SK-N-SH (cell line): ENCODE measurements at regions not wholly inside any gene's neighbourhood (a gene's known extent, or its start where the extent isn't known, plus 50 kb on each side); places are given as distances from the start of the nearest gene placed in this dataset.

ENCODE experiments used
- CTCF ChIA-PET: fragments of 300-600, 350-600 bp; formaldehyde crosslinking; extraction: SDS; loops from one replicate; lab custom pipeline; 2021; lab: Yijun Ruan, JAX
- POLR2A ChIA-PET: fragments of 350-600 bp; sonication (Branson Sonifier 250); formaldehyde crosslinking; extraction: SDS; loops from one replicate; lab custom pipeline; 2020; ENCODE audit warnings: antibody characterized with exemption, inconsistent platforms; lab: Yijun Ruan, JAX
- DNase-seq: peaks from one replicate; pipeline ENCODE4 v3.0.0; 2012
- H2AFZ ChIP-seq: fragments of 200-600 bp; sonication (generic); 2 replicates; pipeline ENCODE4 v1.8.1; 2016; ENCODE audit warnings: antibody characterized with exemption, mild to moderate bottlenecking, low read depth
- H3F3A ChIP-seq: fragments of 200-600 bp; sonication (generic); replicated peaks from 2 replicates; pipeline ENCODE3; 2016; ENCODE audit warnings: antibody characterized with exemption, mild to moderate bottlenecking; ENCODE audit not compliant: insufficient read depth
- H3K27ac ChIP-seq, 2 experiments: fragments of 200-500 bp in 1 of 2; fragments of 200-600 bp in 1 of 2; sonication (Bioruptor generic) in 1 of 2; sonication (generic), shearing (Covaris generic) in 1 of 2; 2 replicates each; pipeline versions ENCODE4 v1.5.1 to v1.6.1; 2014 to 2016; ENCODE audit warnings: low read depth in 2 of 2, inconsistent platforms in 1 of 2, low read length in 1 of 2, mild to moderate bottlenecking in 1 of 2, mixed read lengths in 1 of 2
- H3K27me3 ChIP-seq: fragments of 200-600 bp; sonication (generic), shearing (Covaris generic); 2 replicates; pipeline ENCODE4 v1.6.1; 2016; ENCODE audit warnings: mixed run types; ENCODE audit not compliant: insufficient read depth
- H3K36me3 ChIP-seq, 2 experiments: fragments of 200-500 bp in 1 of 2; fragments of 200-600 bp in 1 of 2; sonication (Bioruptor generic) in 1 of 2; sonication (generic) in 1 of 2; replicated peaks in 1 of 2; 2 replicates each; pipeline versions ENCODE3 to v1.5.1; 2014 to 2016; ENCODE audit warnings: low read length in 1 of 2, mild to moderate bottlenecking in 1 of 2; ENCODE audit not compliant: insufficient read depth in 2 of 2, control insufficient read depth in 1 of 2
- H3K4me1 ChIP-seq, 2 experiments: fragments of 200-500 bp in 1 of 2; fragments of 200-600 bp in 1 of 2; sonication (Bioruptor generic) in 1 of 2; sonication (generic), shearing (Covaris generic) in 1 of 2; 2 replicates each; pipeline versions ENCODE4 v1.5.1 to v1.6.1; 2014 to 2016; ENCODE audit warnings: low read depth in 1 of 2, low read length in 1 of 2, mixed run types in 1 of 2; ENCODE audit not compliant: insufficient read depth in 2 of 2, control insufficient read depth in 1 of 2
- H3K4me2 ChIP-seq: fragments of 200-600 bp; sonication (generic), shearing (Covaris generic); 2 replicates; pipeline ENCODE4 v1.6.1; 2017; ENCODE audit warnings: mixed run types
- H3K4me3 ChIP-seq, 2 experiments: fragments of 200-500 bp in 1 of 2; fragments of 200-600 bp in 1 of 2; sonication (Bioruptor generic) in 1 of 2; sonication (generic), shearing (Covaris generic) in 1 of 2; 2 replicates each; pipeline versions ENCODE4 v1.5.1 to v1.8.1; 2014 to 2016; ENCODE audit warnings: low read depth in 2 of 2, inconsistent platforms in 1 of 2, low read length in 1 of 2, mild to moderate bottlenecking in 1 of 2, mixed read lengths in 1 of 2, moderate library complexity in 1 of 2
- H3K79me2 ChIP-seq: fragments of 200-600 bp; sonication (generic); 2 replicates; pipeline ENCODE4 v1.8.1; 2017; ENCODE audit warnings: mild to moderate bottlenecking; ENCODE audit not compliant: insufficient read depth
- H3K9ac ChIP-seq: fragments of 200-600 bp; sonication (generic); 2 replicates; pipeline ENCODE4 v1.6.1; 2017; ENCODE audit warnings: mixed run types
- H3K9me2 ChIP-seq: fragments of 200-600 bp; sonication (generic); 2 replicates; pipeline ENCODE4 v1.6.1; 2017; ENCODE audit warnings: mixed run types
- H3K9me3 ChIP-seq: fragments of 200-600 bp; sonication (generic); 2 replicates; pipeline ENCODE4 v1.6.1; 2017; ENCODE audit warnings: mixed run types, mild to moderate bottlenecking, moderate library complexity
- H4K20me1 ChIP-seq: fragments of 200-600 bp; sonication (generic); 2 replicates; pipeline ENCODE4 v1.6.1; 2017; ENCODE audit warnings: mild to moderate bottlenecking, mixed run types; ENCODE audit not compliant: insufficient read depth
- CHD2 ChIP-seq: fragments of 150-350 bp; IDR thresholded peaks from 2 replicates; pipeline ENCODE4 v1.6.1; 2018; ENCODE audit warnings: low read length; ENCODE audit not compliant: partially characterized antibody
- ELF1 ChIP-seq: IDR thresholded peaks from 2 replicates; pipeline ENCODE4 v1.4.0; 2012
- FOSL2 ChIP-seq: IDR thresholded peaks from 2 replicates; pipeline ENCODE4 v1.4.0; 2012; ENCODE audit warnings: low read depth, mild to moderate bottlenecking, moderate library complexity, borderline replicate concordance
- FOXJ3 ChIP-seq: sonication (generic); formaldehyde crosslinking; IDR thresholded peaks from 2 replicates; pipeline ENCODE4 v1.5.1; 2020; ENCODE audit warnings: mild to moderate bottlenecking, missing genetic modification reagents
- IRF3 ChIP-seq: fragments of 150-350 bp; IDR thresholded peaks from 2 replicates; pipeline ENCODE4 v1.6.1; 2016; ENCODE audit warnings: mild to moderate bottlenecking, low read depth, low read length
- MEF2A ChIP-seq: IDR thresholded peaks from 2 replicates; pipeline ENCODE4 v1.4.0; 2012; ENCODE audit warnings: low read depth, borderline replicate concordance
- NFIC ChIP-seq: IDR thresholded peaks from 2 replicates; pipeline ENCODE4 v1.4.0; 2012; ENCODE audit warnings: borderline replicate concordance
- NRF1 ChIP-seq: IDR thresholded peaks from 2 replicates; pipeline ENCODE4 v1.6.1; 2012; ENCODE audit warnings: low read depth, mild to moderate bottlenecking, low read length
- PBX3 ChIP-seq: IDR thresholded peaks from 2 replicates; pipeline ENCODE4; 2012
- POLR2AphosphoS5 ChIP-seq: IDR thresholded peaks from 2 replicates; pipeline ENCODE4 v1.6.1; 2012; ENCODE audit warnings: low read depth, low read length
- RAD21 ChIP-seq: IDR thresholded peaks from 2 replicates; pipeline ENCODE4 v1.6.1; 2012; ENCODE audit warnings: mild to moderate bottlenecking, low read length
- RCOR1 ChIP-seq: fragments of 150-350 bp; IDR thresholded peaks from 2 replicates; pipeline ENCODE4 v1.6.1; 2017; ENCODE audit warnings: antibody characterized with exemption, low read length
- RFX5 ChIP-seq: IDR thresholded peaks from 2 replicates; pipeline ENCODE4 v1.6.1; 2012; ENCODE audit warnings: mild to moderate bottlenecking, improper control_type of control experiment, low read length
- RXRA ChIP-seq: IDR thresholded peaks from 2 replicates; pipeline ENCODE4 v1.4.0; 2012; ENCODE audit warnings: low read depth, mild to moderate bottlenecking, borderline replicate concordance
- SIN3A ChIP-seq: IDR thresholded peaks from 2 replicates; pipeline ENCODE4 v1.6.1; 2012; ENCODE audit warnings: low read depth, mild to moderate bottlenecking, low read length, moderate library complexity, borderline replicate concordance
- SMC3 ChIP-seq: IDR thresholded peaks from 2 replicates; pipeline ENCODE4 v1.6.1; 2012; ENCODE audit warnings: low read depth, low read length, improper control_type of control experiment
- ZBTB33 ChIP-seq: IDR thresholded peaks from 2 replicates; pipeline ENCODE4 v1.4.0; 2012; ENCODE audit warnings: low read depth, borderline replicate concordance
- WGBS: methylation state at CpG from one replicate; pipeline ENCODE4 v1.1.6; 2017; ENCODE audit warnings: low lambda C conversion rate; 5-methylcytosine and 5-hydroxymethylcytosine counted together

GRCh38 chr1:192002063-192002462, 156.2 kb upstream of the RGS18 start (continued):
- TF ChIP-seq PBX3, result no peak
- TF ChIP-seq POLR2AphosphoS5, result no peak
- no peak for TF ChIP-seq IRF3

- POLR2A ChIA-PET, result no interaction called here
- Histone ChIP-seq H4K20me1 (no peaks in the 10 kb centered on the region), H3K4me2 (no peak overlapping the region), H3K36me3 (no peaks in the 10 kb centered on the region), H3K4me3 (no peak overlapping the region), H3K27ac (no peak overlapping the region)
- 47% methylated on average over 5 of the region's 5 CpGs for WGBS
- TF ChIP-seq NFIC (no peak), RAD21 (no peak), POLR2AphosphoS5 (no peak), NRF1 (no peak), ELF1 (no peak)
- TF ChIP-seq, all 33 proteins: peak for 0
- H3K9ac ChIP-seq, result no peak overlapping the region
- H2AFZ ChIP-seq, result no peak overlapping the region
- H3K9me3 ChIP-seq, result no peaks in the 10 kb centered on the region; the same call in 1 of the 2 replicates
- peaks cover 7% of the 10 kb centered on the region; the same call in 1 of the 2 replicates for H3K27me3 ChIP-seq
- no peaks in the 10 kb centered on the region for H3K79me2 ChIP-seq
- no peaks in the 10 kb centered on the region; the same call in 1 of the 2 replicates for H3K9me2 ChIP-seq
- H3F3A ChIP-seq, result no peaks in the 10 kb centered on the region
- CTCF ChIA-PET, result no interaction called here
- peaks cover 0 to 5% of the 10 kb centered on the region in 2 experiments; a peak in 2 of 4 replicates for H3K4me1 ChIP-seq
- no peak for DNase-seq
These were observed 154.8 kb upstream of the RGS18 start for GRCh38 chr1:192003295-192004077.

- Histone ChIP-seq H3K9me2 (no peaks in the 10 kb centered on the region; the same call in 1 of the 2 replicates), H3K9me3 (no peaks in the 10 kb centered on the region; the same call in 1 of the 2 replicates), H3K27me3 (no peaks in the 10 kb centered on the region), H3K4me3 (no peak overlapping the region), H3K27ac (no peak overlapping the region), H4K20me1 (no peaks in the 10 kb centered on the region), H3K79me2 (no peaks in the 10 kb centered on the region), H3K9ac (no peak overlapping the region), H3K4me2 (no peak overlapping the region), H2AFZ (no peak overlapping the region), H3K36me3 (no peaks in the 10 kb centered on the region), H3K4me1 (peaks cover 0 to 5% of the 10 kb centered on the region in 2 experiments; a peak in 2 of 4 replicates), H3F3A (no peaks in the 10 kb centered on the region)
- ChIA-PET CTCF (no interaction called here), POLR2A (no interaction called here)
- 4% methylated on average over 3 of the region's 3 CpGs for WGBS
- no peak for DNase-seq
- TF ChIP-seq RXRA, result no peak
- TF ChIP-seq MEF2A, result no peak
- TF ChIP-seq FOSL2, result no peak
- no peak for TF ChIP-seq CHD2
- TF ChIP-seq FOXJ3 (CRISPR knock-in tag), result no peak
- no peak for TF ChIP-seq SMC3
- no peak for TF ChIP-seq RFX5
- no peak for TF ChIP-seq IRF3
- no peak for TF ChIP-seq NRF1
- no peak for TF ChIP-seq ZBTB33
- no peak for TF ChIP-seq RCOR1
- TF ChIP-seq ELF1, result no peak
- no peak for TF ChIP-seq SIN3A
These were observed 152.3 kb upstream of the RGS18 start for GRCh38 chr1:192005976-192006375.
